PC-9 (cell line): ENCODE measurements at regions not wholly inside any gene's neighbourhood (a gene's known extent, or its start where the extent isn't known, plus 50 kb on each side); places are given as distances from the start of the nearest gene placed in this dataset.
"Not testable (repeated sequence)": the region's sequence is repeated elsewhere in the genome, so short reads cannot be mapped to it uniquely, and the experiment has no call there.

Experiments used
- BruUV-seq: library from RNA; stranded (reverse); fragments of 400-500 nt; replicated peaks from 2 replicates; lab custom pipeline; 2021; lab: Mats Ljungman, UMichigan
- CTCF ChIA-PET: fragments of 300-600 bp; sonication (Branson Sonifier 250); formaldehyde crosslinking; loops from one replicate; lab custom pipeline; 2022; ENCODE audit warnings: antibody characterized with exemption; lab: Charles Lee
- POLR2A ChIA-PET: fragments of 300-600 bp; sonication (Branson Sonifier 250); formaldehyde crosslinking; loops from one replicate; lab custom pipeline; 2022; ENCODE audit warnings: antibody characterized with exemption; ENCODE audit not compliant: unreplicated experiment; lab: Charles Lee
- DNase-seq, 2 experiments: peaks; one replicate each; pipeline versions ENCODE4 v3.0.0 to v3.0.0-alpha.2; 2015 to 2022; ENCODE audit warnings: mixed read lengths in 1 of 2
- H2AFZ ChIP-seq: fragments of 200-600 bp; sonication (generic); 2 replicates; pipeline ENCODE4 v1.8.1; 2017; ENCODE audit warnings: antibody characterized with exemption
- H3F3A ChIP-seq: fragments of 200-600 bp; sonication (generic); 2 replicates; pipeline ENCODE4 v1.8.1; 2017; ENCODE audit warnings: antibody characterized with exemption, mild to moderate bottlenecking, low read depth; ENCODE audit not compliant: insufficient read depth
- H3K27ac ChIP-seq: fragments of 200-600 bp; sonication (generic); 2 replicates; pipeline ENCODE4 v1.6.1; 2016; ENCODE audit warnings: mixed run types
- H3K27me3 ChIP-seq: fragments of 200-600 bp; sonication (generic); 2 replicates; pipeline ENCODE4 v1.6.1; 2016; ENCODE audit warnings: low read depth, mixed run types; ENCODE audit not compliant: insufficient read depth
- H3K36me3 ChIP-seq: fragments of 200-600 bp; sonication (generic); 2 replicates; pipeline ENCODE4 v1.6.1; 2016; ENCODE audit warnings: low read depth, mixed run types
- H3K4me1 ChIP-seq: fragments of 200-600 bp; sonication (generic); replicated peaks from 2 replicates; pipeline ENCODE4 v1.6.1; 2016; ENCODE audit warnings: mixed run types; ENCODE audit not compliant: insufficient read depth
- H3K4me2 ChIP-seq: fragments of 200-600 bp; sonication (generic); 2 replicates; pipeline ENCODE4 v1.6.1; 2017; ENCODE audit warnings: mixed run types
- H3K4me3 ChIP-seq: fragments of 200-600 bp; sonication (generic); 2 replicates; pipeline ENCODE4 v1.6.1; 2016; ENCODE audit warnings: mixed run types
- H3K79me2 ChIP-seq: fragments of 200-600 bp; sonication (generic); 2 replicates; pipeline ENCODE4 v1.6.1; 2017; ENCODE audit warnings: low read depth, mixed run types
- H3K9me2 ChIP-seq: fragments of 200-600 bp; sonication (generic); 2 replicates; pipeline ENCODE4 v1.8.1; 2017; ENCODE audit warnings: mild to moderate bottlenecking; ENCODE audit not compliant: insufficient read depth
- H3K9me3 ChIP-seq: fragments of 200-600 bp; sonication (generic); 2 replicates; pipeline ENCODE4 v1.8.1; 2016; ENCODE audit warnings: low read depth; ENCODE audit not compliant: insufficient read depth
- H4K20me1 ChIP-seq: fragments of 200-600 bp; sonication (generic); 2 replicates; pipeline ENCODE4 v1.8.1; 2017; ENCODE audit not compliant: insufficient read depth
- CTCF ChIP-seq: fragments of 200-600 bp; sonication (generic); conservative IDR thresholded peaks from 2 replicates; pipeline ENCODE4 v1.6.1; 2017; ENCODE audit warnings: mixed run types, antibody characterized with exemption, mild to moderate bottlenecking, moderate library complexity
- EZH2 ChIP-seq: fragments of 200-600 bp; sonication (generic); IDR thresholded peaks from 2 replicates; pipeline ENCODE4 v1.8.0; 2017; ENCODE audit warnings: antibody characterized with exemption, low read depth
- intact Hi-C: fragments of 100-400 bp; cut with micrococcal nuclease; formaldehyde crosslinking; loops from one replicate; pipeline ENCODE4 v1.10.0; 2022; ENCODE audit not compliant: unreplicated experiment

- no peaks in the 10 kb centered on the region for H3K36me3 ChIP-seq
- no TSS peak for BruUV-seq
- no peaks in the 10 kb centered on the region for H3K27me3 ChIP-seq
- H3K9me3 ChIP-seq = no peaks in the 10 kb centered on the region
- intact Hi-C loops = loop anchor here (2.0 to 5.0 kb wide), 2 partner anchors 145 to 416 kb away; no protein-coding TSS in a partner anchor
- no peak overlapping the region for H3K4me3 ChIP-seq
- DNase-seq = no peak
- no peaks in the 10 kb centered on the region for H4K20me1 ChIP-seq
- H3K4me1 ChIP-seq = peaks cover 25% of the 10 kb centered on the region
- ChIA-PET CTCF (no interaction called here), POLR2A (no interaction called here)
- no peak overlapping the region for H3K27ac ChIP-seq
- TF ChIP-seq EZH2 (no peak), CTCF (no peak)
- H3K4me2 ChIP-seq = no peak overlapping the region
- H3F3A ChIP-seq = peaks cover 15% of the 10 kb centered on the region
- no peaks in the 10 kb centered on the region for H3K9me2 ChIP-seq
- no peak overlapping the region for H2AFZ ChIP-seq
- H3K79me2 ChIP-seq = no peaks in the 10 kb centered on the region
These were observed 111.5 kb downstream of the GNL3L start for GRCh38 chrX:54641530-54641929.

GRCh38 chrX:54647607-54648006 lies 117.6 kb downstream of the GNL3L start:
- H3K79me2 ChIP-seq, POLR2A ChIA-PET, H3K4me3 ChIP-seq, H3K9me3 ChIP-seq, intact Hi-C loops, BruUV-seq, H3K4me2 ChIP-seq, H3K27ac ChIP-seq, H3F3A ChIP-seq, H3K4me1 ChIP-seq, H3K9me2 ChIP-seq, H3K27me3 ChIP-seq, H4K20me1 ChIP-seq, DNase-seq, CTCF ChIA-PET, H3K36me3 ChIP-seq, H2AFZ ChIP-seq: not testable (repeated sequence)

- no peaks in the 10 kb centered on the region for H3K4me1 ChIP-seq
- peaks cover 2% of the 10 kb centered on the region; the same call in 1 of the 2 replicates for H3K9me3 ChIP-seq
- ChIA-PET POLR2A (no interaction called here), CTCF (no interaction called here)
- no peak for DNase-seq
- no TSS peak for BruUV-seq
- no peaks in the 10 kb centered on the region for H3K79me2 ChIP-seq
- H3K27ac ChIP-seq = no peak overlapping the region
- H3K27me3 ChIP-seq = peaks cover 3% of the 10 kb centered on the region; the same call in 1 of the 2 replicates
- no peak overlapping the region for H3K4me3 ChIP-seq
- intact Hi-C loops = no loop called here
- no peaks in the 10 kb centered on the region for H3K9me2 ChIP-seq
- H3F3A ChIP-seq = no peaks in the 10 kb centered on the region
- no peak overlapping the region for H2AFZ ChIP-seq
- H4K20me1 ChIP-seq = no peaks in the 10 kb centered on the region
- TF ChIP-seq CTCF (no peak), EZH2 (no peak)
- no peaks in the 10 kb centered on the region for H3K36me3 ChIP-seq
- no peak overlapping the region for H3K4me2 ChIP-seq
These were observed 129.5 kb downstream of the GNL3L start for GRCh38 chrX:54659547-54659946.

GRCh38 chrX:54675762-54676161 lies 122.3 kb downstream of the ITIH6 start:
- CTCF ChIA-PET = no interaction called here
- H3K4me1 ChIP-seq = no peaks in the 10 kb centered on the region
- BruUV-seq = no TSS peak
- TF ChIP-seq EZH2 = no peak
- no peak for TF ChIP-seq CTCF
- H3K4me2 ChIP-seq = no peak overlapping the region
- POLR2A ChIA-PET = no interaction called here
- no peaks in the 10 kb centered on the region for H3K9me3 ChIP-seq
- no peaks in the 10 kb centered on the region for H3K36me3 ChIP-seq
- no peak overlapping the region for H3K27ac ChIP-seq
- no peak overlapping the region for H2AFZ ChIP-seq
- intact Hi-C loops = no loop called here
- H3K79me2 ChIP-seq = no peaks in the 10 kb centered on the region
- H3F3A ChIP-seq = no peaks in the 10 kb centered on the region
- H3K4me3 ChIP-seq = no peak overlapping the region
- H3K9me2 ChIP-seq = no peaks in the 10 kb centered on the region
- H4K20me1 ChIP-seq = no peaks in the 10 kb centered on the region
- no peak for DNase-seq
- H3K27me3 ChIP-seq = peaks cover 1% of the 10 kb centered on the region; the same call in 1 of the 2 replicates
